ENCODE measurements at regions not wholly inside any gene's neighbourhood (a gene's known extent, or its start where the extent isn't known, plus 50 kb on each side); places are given as distances from the start of the nearest gene placed in this dataset.

GRCh38 chr1:98467122-98467521, 194.4 kb upstream of the SNX7 start:
- H3K36me3 ChIP-seq (ENCODE audit: low read depth) = no peaks in the 10 kb centered on the region
- ATAC-seq (ENCODE audit: low read depth) = no peak

GRCh38 chr1:98461873-98462385, 199.6 kb upstream of the SNX7 start:
- no peaks in the 10 kb centered on the region for H3K27me3 ChIP-seq (ENCODE audit: insufficient read depth, poor library complexity, severe bottlenecking)
- peaks cover 4% of the 10 kb centered on the region for H3K4me1 ChIP-seq (ENCODE audit: insufficient read depth, poor library complexity, severe bottlenecking)
- H3K27ac ChIP-seq (ENCODE audit: poor library complexity, severe bottlenecking) = no peak overlapping the region
- H3K4me3 ChIP-seq (ENCODE audit: severe bottlenecking) = no peak overlapping the region
- TF ChIP-seq CTCF (IDR thresholded peaks at IDR 0.05; ENCODE audit: poor library complexity, severe bottlenecking) = no peak
- no peaks in the 10 kb centered on the region for H3K36me3 ChIP-seq (ENCODE audit: low read depth)
- DNase-seq (ENCODE audit: low spot score) (no peak), ATAC-seq (ENCODE audit: low read depth) (no peak)
- no peaks in the 10 kb centered on the region for H3K9me3 ChIP-seq (ENCODE audit: severe bottlenecking)

More at GRCh38 chr1:98467122-98467521, 194.4 kb upstream of the SNX7 start:
- H3K27ac ChIP-seq (ENCODE audit: poor library complexity, severe bottlenecking) = no peak overlapping the region
- TF ChIP-seq CTCF (IDR thresholded peaks at IDR 0.05; ENCODE audit: poor library complexity, severe bottlenecking) = no peak
- no peaks in the 10 kb centered on the region for H3K9me3 ChIP-seq (ENCODE audit: severe bottlenecking)
- no peak overlapping the region for H3K4me3 ChIP-seq (ENCODE audit: severe bottlenecking)
- H3K4me1 ChIP-seq (ENCODE audit: insufficient read depth, poor library complexity, severe bottlenecking) = peaks cover 4% of the 10 kb centered on the region
- no peaks in the 10 kb centered on the region for H3K27me3 ChIP-seq (ENCODE audit: insufficient read depth, poor library complexity, severe bottlenecking)
- DNase-seq (ENCODE audit: low spot score) = no peak

GRCh38 chr1:98460136-98460535, 201.4 kb upstream of the SNX7 start:
- H3K36me3 ChIP-seq (ENCODE audit: low read depth) = no peaks in the 10 kb centered on the region
- no peaks in the 10 kb centered on the region for H3K27me3 ChIP-seq (ENCODE audit: insufficient read depth, poor library complexity, severe bottlenecking)
- H3K4me1 ChIP-seq (ENCODE audit: insufficient read depth, poor library complexity, severe bottlenecking) = peaks cover 4% of the 10 kb centered on the region
- no peak for TF ChIP-seq CTCF (IDR thresholded peaks at IDR 0.05; ENCODE audit: poor library complexity, severe bottlenecking)
- no peak overlapping the region for H3K27ac ChIP-seq (ENCODE audit: poor library complexity, severe bottlenecking)
- ATAC-seq (ENCODE audit: low read depth) (no peak), DNase-seq (ENCODE audit: low spot score) (no peak)
- H3K4me3 ChIP-seq (ENCODE audit: severe bottlenecking) = no peak overlapping the region
- no peaks in the 10 kb centered on the region for H3K9me3 ChIP-seq (ENCODE audit: severe bottlenecking)

- Histone ChIP-seq H3K4me3 (ENCODE audit: severe bottlenecking) (no peak overlapping the region), H3K9me3 (ENCODE audit: severe bottlenecking) (no peaks in the 10 kb centered on the region), H3K27ac (ENCODE audit: poor library complexity, severe bottlenecking) (no peak overlapping the region), H3K27me3 (ENCODE audit: insufficient read depth, poor library complexity, severe bottlenecking) (no peaks in the 10 kb centered on the region), H3K4me1 (ENCODE audit: insufficient read depth, poor library complexity, severe bottlenecking) (no peaks in the 10 kb centered on the region), H3K36me3 (ENCODE audit: low read depth) (no peaks in the 10 kb centered on the region)
- DNase-seq (ENCODE audit: low spot score) (no peak), ATAC-seq (ENCODE audit: low read depth) (no peak)
- no peak for TF ChIP-seq CTCF (IDR thresholded peaks at IDR 0.05; ENCODE audit: poor library complexity, severe bottlenecking)
These were observed 202.0 kb upstream of the SNX7 start for GRCh38 chr1:98459486-98459870.

- Histone ChIP-seq H3K36me3 (ENCODE audit: low read depth) (no peaks in the 10 kb centered on the region), H3K27me3 (ENCODE audit: insufficient read depth, poor library complexity, severe bottlenecking) (no peaks in the 10 kb centered on the region), H3K4me3 (ENCODE audit: severe bottlenecking) (no peak overlapping the region), H3K4me1 (ENCODE audit: insufficient read depth, poor library complexity, severe bottlenecking) (no peaks in the 10 kb centered on the region), H3K27ac (ENCODE audit: poor library complexity, severe bottlenecking) (no peak overlapping the region), H3K9me3 (ENCODE audit: severe bottlenecking) (no peaks in the 10 kb centered on the region)
- ATAC-seq (ENCODE audit: low read depth) (no peak), DNase-seq (ENCODE audit: low spot score) (no peak)
- TF ChIP-seq CTCF (IDR thresholded peaks at IDR 0.05; ENCODE audit: poor library complexity, severe bottlenecking) = no peak
These were observed 202.7 kb upstream of the SNX7 start for GRCh38 chr1:98458511-98459485.

Data from RWPE2 (cell line).